GM20000 (cell line): ENCODE measurements at regions not wholly inside any gene's neighbourhood (a gene's known extent, or its start where the extent isn't known, plus 50 kb on each side); places are given as distances from the start of the nearest gene placed in this dataset.
"Not testable (repeated sequence)": the region's sequence is repeated elsewhere in the genome, so short reads cannot be mapped to it uniquely, and the experiment has no call there.

Experiments
- DNase-seq: peaks from one replicate; pipeline ENCODE4 v3.0.0; 2012; ENCODE audit warnings: low spot score
- CTCF ChIP-seq: IDR thresholded peaks from 2 replicates; pipeline ENCODE4 v1.5.1; 2012; ENCODE audit warnings: mild to moderate bottlenecking, control low read depth; ENCODE audit errors: extremely low read depth, missing control alignments

DNA sequence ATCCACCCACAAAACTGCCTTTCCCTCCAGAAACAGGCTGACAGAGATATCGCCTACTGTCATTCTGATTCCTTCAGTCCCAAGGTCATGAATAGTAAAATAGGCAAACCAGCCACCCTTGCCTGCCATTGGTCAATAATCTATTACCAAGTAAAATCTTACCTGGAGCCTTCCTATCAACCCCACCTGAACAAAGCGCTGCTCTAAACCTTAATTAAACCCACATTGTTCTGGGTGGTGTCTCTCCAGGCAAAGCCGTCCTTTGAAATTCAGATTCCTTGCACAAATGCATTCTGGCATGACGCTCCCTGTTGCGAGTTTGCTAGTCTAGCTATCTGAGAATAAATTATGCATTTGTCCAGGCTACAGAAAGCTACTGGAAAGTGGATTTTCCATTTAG is 291.6 kb upstream of the ECI2 start:
- no peak for TF ChIP-seq CTCF
- no peak for DNase-seq

GRCh38 chr6:4421837-4422236 is 286.5 kb upstream of the ECI2 start:
- no peak for DNase-seq
- no peak for TF ChIP-seq CTCF

DNA sequence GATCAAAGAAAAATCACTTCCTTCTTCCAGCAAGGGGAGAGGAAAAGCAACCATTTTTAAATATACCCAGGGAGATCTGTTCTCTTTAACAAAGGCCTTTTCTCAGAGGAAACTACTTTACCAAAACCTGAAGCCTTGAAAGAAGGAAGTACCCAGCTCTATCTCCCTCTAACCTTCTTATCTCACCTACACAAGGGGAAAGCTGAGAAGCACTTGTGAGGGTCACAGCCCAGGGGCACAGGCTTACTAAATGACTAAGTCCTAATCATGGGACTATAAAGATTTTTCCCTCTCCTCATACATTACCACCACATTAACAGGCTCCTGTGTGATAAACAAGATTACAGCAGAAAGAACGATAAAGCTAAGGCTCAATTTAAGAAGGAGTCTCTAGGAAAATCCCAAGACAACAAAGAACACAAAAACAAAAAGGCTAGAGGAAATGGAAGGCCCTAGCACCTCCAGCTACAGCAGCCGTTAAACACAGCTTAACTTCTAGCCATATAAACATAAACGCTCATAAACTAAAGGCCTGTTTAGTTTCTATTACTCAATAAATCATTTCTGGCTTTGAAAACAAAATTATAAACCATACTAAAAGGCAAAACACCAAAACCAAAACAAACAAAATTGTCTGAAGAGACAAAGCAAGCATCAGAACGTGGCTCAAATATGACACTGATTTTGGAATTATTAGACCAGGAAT is 284.9 kb upstream of the ECI2 start:
- no peak for TF ChIP-seq CTCF
- DNase-seq = no peak

DNA sequence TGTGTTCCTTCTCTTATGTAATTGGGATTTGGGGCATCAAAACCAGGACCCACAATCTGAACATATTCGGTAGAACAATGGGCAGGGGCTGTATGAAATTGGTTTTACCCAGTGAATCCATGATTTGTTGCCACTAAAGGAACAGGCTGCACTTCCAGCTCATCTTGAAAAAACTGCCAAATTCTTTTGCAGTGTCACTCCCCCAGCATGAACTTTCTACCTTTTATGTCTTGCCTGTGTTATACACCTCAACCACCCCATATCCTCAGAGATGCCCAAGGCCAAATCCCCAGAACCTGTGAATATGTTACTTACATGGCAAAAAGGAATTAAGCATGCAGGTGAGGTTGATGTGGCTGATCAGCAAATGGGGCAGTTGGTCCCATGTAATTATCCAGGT is 280.2 kb upstream of the ECI2 start:
- DNase-seq = no peak
- TF ChIP-seq CTCF = no peak

DNA sequence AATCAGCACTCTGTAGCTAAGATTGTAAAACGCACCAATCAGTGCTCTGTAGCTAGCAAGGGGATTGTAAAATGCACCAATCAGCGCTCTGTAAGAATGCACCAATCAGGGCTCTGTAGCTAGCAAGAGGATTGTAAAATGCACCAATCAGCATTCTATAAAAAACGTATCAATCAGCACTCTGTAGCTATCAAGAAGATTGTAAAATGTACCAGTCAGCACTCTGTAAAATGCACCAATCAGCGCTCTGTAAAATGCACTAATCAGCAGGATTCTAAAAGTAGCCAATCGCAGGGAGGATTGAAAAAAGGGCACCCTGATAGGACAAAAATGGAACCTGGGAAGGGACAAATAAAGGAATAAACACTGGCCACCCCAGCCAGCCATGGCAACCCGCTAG is 278.7 kb upstream of the ECI2 start:
- DNase-seq = not testable (repeated sequence)

DNA sequence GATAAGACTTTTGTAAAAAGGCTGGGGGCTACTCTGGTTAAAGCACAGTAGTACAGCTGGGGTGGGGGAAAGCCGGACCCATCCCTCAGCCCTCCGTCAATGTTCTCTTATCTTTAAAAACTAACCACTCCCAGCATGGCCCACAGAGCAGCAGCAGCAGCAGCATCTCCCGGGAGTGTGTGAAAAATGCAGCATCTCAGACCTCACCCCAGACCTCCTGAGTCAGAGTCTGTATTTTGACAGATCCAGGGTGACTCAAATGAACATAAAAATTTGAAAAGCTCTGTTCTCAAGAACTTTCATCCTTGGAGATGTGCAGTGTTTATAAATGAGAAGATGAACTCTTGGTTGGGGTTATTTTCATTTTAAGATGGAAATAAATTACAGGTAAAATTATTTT is 277.7 kb upstream of the ECI2 start:
- no peak for TF ChIP-seq CTCF
- DNase-seq = no peak

GRCh38 chr6:4412488-4412887 is 277.1 kb upstream of the ECI2 start:
- no peak for DNase-seq
- TF ChIP-seq CTCF = no peak

- TF ChIP-seq CTCF = no peak
- no peak for DNase-seq
Measured at GRCh38 chr6:4412077-4412476, 276.7 kb upstream of the ECI2 start.

DNA sequence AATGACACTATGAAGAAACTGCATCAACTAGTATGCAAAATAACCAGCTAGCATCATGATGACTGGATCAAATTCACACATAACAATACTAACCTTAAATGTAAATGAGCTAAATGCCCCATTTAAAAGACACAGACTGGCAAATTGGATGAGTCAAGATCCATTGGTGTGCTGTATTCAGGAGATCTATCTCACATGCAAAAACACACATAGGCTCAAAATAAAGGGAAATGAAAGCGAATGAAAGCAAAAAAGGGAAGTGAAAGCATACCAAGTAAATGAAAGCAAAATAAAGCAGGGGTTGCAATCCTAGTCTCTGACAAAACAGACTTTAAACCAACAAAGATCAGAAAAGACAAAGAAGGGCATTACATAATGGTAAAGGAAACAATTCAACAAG is 272.3 kb upstream of the ECI2 start:
- DNase-seq = not testable (repeated sequence)
